ENCODE measurements at regions not wholly inside any gene's neighbourhood (a gene's known extent, or its start where the extent isn't known, plus 50 kb on each side); places are given as distances from the start of the nearest gene placed in this dataset.

- Histone ChIP-seq H3K27me3 (ENCODE audit: control insufficient read depth, low read length) (no peaks in the 10 kb centered on the region), H3K4me3 (ENCODE audit: low read length) (no peak overlapping the region), H3F3A (ENCODE audit: control insufficient read depth, insufficient read depth) (no peaks in the 10 kb centered on the region), H3K79me2 (ENCODE audit: control insufficient read depth, low read length) (no peaks in the 10 kb centered on the region), H3K4me2 (ENCODE audit: low read length) (no peak overlapping the region), H3K9me3 (ENCODE audit: control insufficient read depth, insufficient read depth, low read length) (no peaks in the 10 kb centered on the region), H4K20me1 (ENCODE audit: control insufficient read depth, insufficient read depth, low read depth, low read length) (no peaks in the 10 kb centered on the region), H3K4me1 (ENCODE audit: control insufficient read depth, low read length) (no peaks in the 10 kb centered on the region), H3K9me2 (replicated peaks; ENCODE audit: control insufficient read depth, low read length) (no peaks in the 10 kb centered on the region), H3K36me3 (ENCODE audit: control insufficient read depth, low read length) (no peaks in the 10 kb centered on the region), H3K27ac (ENCODE audit: low read depth, low read length) (no peak overlapping the region)
- TF ChIP-seq CTCF (IDR thresholded peaks at IDR 0.05; ENCODE audit: low read depth, low read length, poor library complexity, severe bottlenecking) (no peak), EZH2phosphoT487 (IDR thresholded peaks at IDR 0.05; ENCODE audit: borderline replicate concordance, low read length) (no peak)
Measured at GRCh38 chr4:155033604-155034003, 174.8 kb upstream of the NPY2R start.

GRCh38 chr4:155037031-155037430 lies 171.4 kb upstream of the NPY2R start:
- no peaks in the 10 kb centered on the region for H3K27me3 ChIP-seq (ENCODE audit: control insufficient read depth, low read length)
- H3K36me3 ChIP-seq (ENCODE audit: control insufficient read depth, low read length): no peaks in the 10 kb centered on the region
- H3K4me3 ChIP-seq (ENCODE audit: low read length): no peak overlapping the region
- no peaks in the 10 kb centered on the region for H3K4me1 ChIP-seq (ENCODE audit: control insufficient read depth, low read length)
- no peak overlapping the region for H3K4me2 ChIP-seq (ENCODE audit: low read length)
- no peak overlapping the region for H3K27ac ChIP-seq (ENCODE audit: low read depth, low read length)
- H3K9me2 ChIP-seq (replicated peaks; ENCODE audit: control insufficient read depth, low read length): no peaks in the 10 kb centered on the region
- no peaks in the 10 kb centered on the region for H3K79me2 ChIP-seq (ENCODE audit: control insufficient read depth, low read length)
- TF ChIP-seq EZH2phosphoT487 (IDR thresholded peaks at IDR 0.05; ENCODE audit: borderline replicate concordance, low read length): no peak
- no peak for TF ChIP-seq CTCF (IDR thresholded peaks at IDR 0.05; ENCODE audit: low read depth, low read length, poor library complexity, severe bottlenecking)
- no peaks in the 10 kb centered on the region for H3K9me3 ChIP-seq (ENCODE audit: control insufficient read depth, insufficient read depth, low read length)
- no peaks in the 10 kb centered on the region for H3F3A ChIP-seq (ENCODE audit: control insufficient read depth, insufficient read depth)
- no peaks in the 10 kb centered on the region for H4K20me1 ChIP-seq (ENCODE audit: control insufficient read depth, insufficient read depth, low read depth, low read length)

GRCh38 chr4:155038459-155038858 lies 170.0 kb upstream of the NPY2R start:
- no peaks in the 10 kb centered on the region for H3K9me2 ChIP-seq (replicated peaks; ENCODE audit: control insufficient read depth, low read length)
- no peaks in the 10 kb centered on the region for H3K36me3 ChIP-seq (ENCODE audit: control insufficient read depth, low read length)
- no peak overlapping the region for H3K27ac ChIP-seq (ENCODE audit: low read depth, low read length)
- H3K9me3 ChIP-seq (ENCODE audit: control insufficient read depth, insufficient read depth, low read length): no peaks in the 10 kb centered on the region
- H3K79me2 ChIP-seq (ENCODE audit: control insufficient read depth, low read length): no peaks in the 10 kb centered on the region
- H3K4me3 ChIP-seq (ENCODE audit: low read length): no peak overlapping the region
- no peaks in the 10 kb centered on the region for H3F3A ChIP-seq (ENCODE audit: control insufficient read depth, insufficient read depth)
- H3K4me1 ChIP-seq (ENCODE audit: control insufficient read depth, low read length): no peaks in the 10 kb centered on the region
- TF ChIP-seq EZH2phosphoT487 (IDR thresholded peaks at IDR 0.05; ENCODE audit: borderline replicate concordance, low read length) (no peak), CTCF (IDR thresholded peaks at IDR 0.05; ENCODE audit: low read depth, low read length, poor library complexity, severe bottlenecking) (no peak)
- no peaks in the 10 kb centered on the region for H3K27me3 ChIP-seq (ENCODE audit: control insufficient read depth, low read length)
- H4K20me1 ChIP-seq (ENCODE audit: control insufficient read depth, insufficient read depth, low read depth, low read length): no peaks in the 10 kb centered on the region
- no peak overlapping the region for H3K4me2 ChIP-seq (ENCODE audit: low read length)

- no peaks in the 10 kb centered on the region for H4K20me1 ChIP-seq (ENCODE audit: control insufficient read depth, insufficient read depth, low read depth, low read length)
- H3K9me2 ChIP-seq (replicated peaks; ENCODE audit: control insufficient read depth, low read length): no peaks in the 10 kb centered on the region
- no peaks in the 10 kb centered on the region for H3K36me3 ChIP-seq (ENCODE audit: control insufficient read depth, low read length)
- no peaks in the 10 kb centered on the region for H3K27me3 ChIP-seq (ENCODE audit: control insufficient read depth, low read length)
- no peaks in the 10 kb centered on the region for H3K9me3 ChIP-seq (ENCODE audit: control insufficient read depth, insufficient read depth, low read length)
- H3K4me1 ChIP-seq (ENCODE audit: control insufficient read depth, low read length): no peaks in the 10 kb centered on the region
- H3K79me2 ChIP-seq (ENCODE audit: control insufficient read depth, low read length): no peaks in the 10 kb centered on the region
- H3K27ac ChIP-seq (ENCODE audit: low read depth, low read length): no peak overlapping the region
- no peaks in the 10 kb centered on the region for H3F3A ChIP-seq (ENCODE audit: control insufficient read depth, insufficient read depth)
- H3K4me2 ChIP-seq (ENCODE audit: low read length): no peak overlapping the region
- no peak overlapping the region for H3K4me3 ChIP-seq (ENCODE audit: low read length)
- no peak for TF ChIP-seq CTCF (IDR thresholded peaks at IDR 0.05; ENCODE audit: low read depth, low read length, poor library complexity, severe bottlenecking)
- no peak for TF ChIP-seq EZH2phosphoT487 (IDR thresholded peaks at IDR 0.05; ENCODE audit: borderline replicate concordance, low read length)
Measured at GRCh38 chr4:155039162-155039561, 169.3 kb upstream of the NPY2R start.
